Uterus (tissue), 3 donors: ENCODE measurements at regions not wholly inside any gene's neighbourhood (a gene's known extent, or its start where the extent isn't known, plus 50 kb on each side); places are given as distances from the start of the nearest gene placed in this dataset.

Experiments
- DNase-seq, 2 donors: peaks; one replicate each; pipeline ENCODE4 v3.0.0-alpha.2; 2019 to 2020
- H3K27ac ChIP-seq, 2 donors: fragments of 200-600 bp; sonication (generic); 1 replicate in 1 of 2; 2 replicates in 1 of 2; pipeline ENCODE4 v1.5.1; 2016 to 2018
- H3K27me3 ChIP-seq, 2 donors: fragments of 200-600 bp; sonication (generic); one replicate each; pipeline ENCODE4 v1.5.1; 2018 to 2019; ENCODE audit warnings: control low read depth in 1 of 2
- H3K36me3 ChIP-seq, 2 donors: fragments of 200-600 bp; sonication (generic); one replicate each; pipeline ENCODE4 v1.5.1; 2019; ENCODE audit warnings: control low read depth in 1 of 2
- H3K4me1 ChIP-seq, 2 donors: fragments of 200-600 bp; sonication (generic); one replicate each; pipeline ENCODE4 v1.5.1; 2018 to 2019; ENCODE audit warnings: control low read depth in 1 of 2
- H3K4me3 ChIP-seq, 2 donors: fragments of 200-600 bp; sonication (generic); 1 replicate in 1 of 2; 2 replicates in 1 of 2; pipeline ENCODE4 v1.5.1; 2018 to 2019; ENCODE audit warnings: mild to moderate bottlenecking in 1 of 2
- H3K9me3 ChIP-seq, 2 donors: fragments of 200-600 bp; sonication (generic); one replicate each; pipeline ENCODE4 v1.5.1; 2019; ENCODE audit warnings: control low read depth in 1 of 2
- CTCF ChIP-seq, 4 experiments: fragments of 200-600 bp in 2 of 4; fragments of 450-650 bp in 2 of 4; sonication (generic) in 2 of 4; IDR thresholded peaks; one replicate each; pipeline ENCODE4 v1.5.1; 2016 to 2019; ENCODE audit warnings: antibody characterized with exemption in 4 of 4, mild to moderate bottlenecking in 2 of 4, moderate library complexity in 1 of 4
- POLR2A ChIP-seq, 2 donors: fragments of 450-650 bp; IDR thresholded peaks; one replicate each; pipeline ENCODE4 v1.6.1; 2016; ENCODE audit warnings: antibody characterized with exemption in 2 of 2, mild to moderate bottlenecking in 1 of 2, moderate library complexity in 1 of 2
- intact Hi-C: fragments of 100-400 bp; cut with DNase I; formaldehyde crosslinking; loops from one replicate; pipeline ENCODE4 v1.15.1; 2023; ENCODE audit warnings: low total_unique reads
- donor health status: DM: yes; HTN: yes; CAD: no.

DNA sequence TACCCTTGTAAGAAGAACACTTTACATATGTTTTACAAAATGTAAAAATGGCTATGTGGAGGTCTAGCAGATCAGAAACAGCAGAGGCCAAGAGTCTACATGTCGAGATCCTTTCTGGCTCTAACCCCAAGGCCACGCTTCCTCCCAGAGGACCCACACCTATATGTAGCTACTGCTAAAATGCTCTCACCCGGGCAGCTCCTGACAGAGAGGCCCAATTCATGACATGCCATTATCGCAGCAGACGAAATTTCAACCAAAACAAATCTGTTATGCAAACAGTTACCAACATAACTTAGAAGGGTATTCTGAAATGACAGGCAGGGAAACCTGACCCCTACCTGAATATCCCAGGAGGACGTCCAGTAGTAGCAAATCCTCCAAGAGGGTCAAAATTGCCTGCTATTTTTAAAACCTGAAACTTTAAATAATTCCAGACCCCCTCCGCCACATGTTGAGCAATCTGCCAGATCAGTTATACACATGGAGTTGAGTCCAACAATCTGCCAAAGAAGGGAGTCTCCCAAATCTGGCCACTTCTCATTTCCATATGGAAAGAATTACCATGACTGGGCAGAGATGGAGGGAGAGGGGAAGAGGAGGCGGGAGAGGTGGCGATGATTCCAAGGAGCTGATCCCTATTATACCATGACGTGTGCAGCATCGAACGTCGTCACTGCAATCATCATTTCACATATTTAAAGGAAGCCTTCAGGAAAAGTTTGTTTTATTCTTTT lies 192.9 kb upstream of the TBL1X start:
- H3K27ac ChIP-seq, result no peak overlapping the region
- H3K4me1 ChIP-seq, result no peaks in the 10 kb centered on the region

GRCh38 chrX:9273744-9274143 lies 191.1 kb upstream of the TBL1X start:
- Histone ChIP-seq H3K27me3 (no peaks in the 10 kb centered on the region), H3K4me3 (no peak overlapping the region), H3K27ac (no peak overlapping the region), H3K4me1 (no peaks in the 10 kb centered on the region), H3K36me3 (no peaks in the 10 kb centered on the region), H3K9me3 (no peaks in the 10 kb centered on the region)
- no peak for DNase-seq
- intact Hi-C loops, result no loop called here
- TF ChIP-seq POLR2A (IDR thresholded peaks at IDR 0.05), result no peak
- TF ChIP-seq CTCF (IDR thresholded peaks at IDR 0.05), result no peak

More for the DNA sequence above, 192.9 kb upstream of the TBL1X start:
- Histone ChIP-seq H3K4me3 (no peak overlapping the region), H3K36me3 (no peaks in the 10 kb centered on the region), H3K9me3 (no peaks in the 10 kb centered on the region), H3K27me3 (no peaks in the 10 kb centered on the region)
- intact Hi-C loops, result no loop called here
- TF ChIP-seq CTCF (IDR thresholded peaks at IDR 0.05) (no peak), POLR2A (IDR thresholded peaks at IDR 0.05) (no peak)
- no peak for DNase-seq

DNA sequence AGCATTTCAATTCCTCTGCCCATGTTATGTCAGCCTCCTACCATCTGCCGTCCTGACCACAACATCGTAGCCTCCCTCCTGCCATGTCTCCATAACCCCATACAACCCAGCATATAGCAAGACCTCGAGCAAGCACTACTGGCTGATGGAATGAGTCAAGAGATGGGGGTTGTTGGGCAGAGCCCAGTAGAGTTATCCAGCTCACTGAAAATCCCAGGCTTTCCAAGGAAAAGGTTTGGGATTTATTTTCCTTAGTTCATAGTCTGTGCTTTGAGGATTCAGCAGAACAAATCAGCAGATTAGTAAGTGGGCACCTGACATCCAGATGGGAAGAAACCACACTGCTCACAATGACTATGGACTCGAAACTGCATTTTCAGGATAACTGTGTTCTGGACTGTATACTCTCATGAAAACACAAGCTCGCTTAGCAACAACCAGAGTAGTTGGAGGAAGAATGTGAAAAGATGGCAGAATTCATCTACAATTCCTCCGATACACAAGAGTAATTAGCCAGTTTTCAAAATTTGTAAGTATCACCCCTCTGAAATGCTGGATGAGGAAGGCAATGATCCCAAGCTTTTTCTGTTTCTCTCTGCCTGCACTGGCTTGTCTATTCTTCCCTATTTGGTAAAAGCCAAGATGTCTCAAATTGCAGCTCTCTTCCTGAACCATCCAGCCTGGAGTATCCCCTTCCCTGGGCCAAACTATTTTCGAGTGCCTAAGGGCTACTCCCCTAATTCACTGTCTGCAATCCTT lies 186.2 kb upstream of the TBL1X start:
- Histone ChIP-seq H3K36me3 (no peaks in the 10 kb centered on the region), H3K27me3 (no peaks in the 10 kb centered on the region), H3K4me1 (no peaks in the 10 kb centered on the region), H3K27ac (peak overlapping the region; percentile 67 to 77), H3K4me3 (peak overlapping the region in 1 of 2 donors; percentile 29), H3K9me3 (no peaks in the 10 kb centered on the region)
- intact Hi-C loops, result no loop called here
- no peak for DNase-seq
- no peak for TF ChIP-seq POLR2A (IDR thresholded peaks at IDR 0.05)
- TF ChIP-seq CTCF (IDR thresholded peaks at IDR 0.05), result no peak

GRCh38 chrX:9279234-9279544 lies 185.7 kb upstream of the TBL1X start:
- Histone ChIP-seq H3K36me3 (no peaks in the 10 kb centered on the region), H3K27ac (peak overlapping the region; percentile 67 to 77), H3K4me3 (peak overlapping the region in 1 of 2 donors; percentile 29), H3K9me3 (no peaks in the 10 kb centered on the region), H3K27me3 (no peaks in the 10 kb centered on the region), H3K4me1 (no peaks in the 10 kb centered on the region)
- DNase-seq, result no peak
- intact Hi-C loops, result no loop called here
- no peak for TF ChIP-seq POLR2A (IDR thresholded peaks at IDR 0.05)
- TF ChIP-seq CTCF (IDR thresholded peaks at IDR 0.05), result no peak

DNA sequence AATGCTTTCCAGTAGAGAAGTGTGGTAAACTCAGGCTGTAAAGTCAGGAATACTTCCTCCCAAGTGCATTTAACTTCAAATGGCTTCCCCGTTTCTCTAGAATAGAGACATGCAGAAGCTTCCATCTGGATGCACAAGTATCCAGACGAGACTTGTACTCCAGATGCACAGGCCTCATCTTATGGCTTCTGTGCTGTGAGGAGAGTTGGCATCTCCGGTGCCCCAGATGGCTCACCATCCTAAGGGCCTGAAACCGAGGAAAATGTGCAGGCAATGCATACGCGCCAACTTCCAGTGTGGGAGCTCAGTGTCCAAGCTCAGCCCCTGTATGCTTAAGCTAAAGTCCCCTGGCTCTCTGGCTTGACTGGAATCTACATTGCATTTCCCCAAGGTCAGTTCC lies 184.0 kb upstream of the TBL1X start:
- H3K27ac ChIP-seq, result no peak overlapping the region
- DNase-seq, result no peak
- H3K27me3 ChIP-seq, result no peaks in the 10 kb centered on the region
- H3K9me3 ChIP-seq, result no peaks in the 10 kb centered on the region
- TF ChIP-seq POLR2A (IDR thresholded peaks at IDR 0.05) (no peak), CTCF (IDR thresholded peaks at IDR 0.05) (no peak)
- no peak overlapping the region for H3K4me3 ChIP-seq
- no peaks in the 10 kb centered on the region for H3K4me1 ChIP-seq
- H3K36me3 ChIP-seq, result no peaks in the 10 kb centered on the region
- intact Hi-C loops, result no loop called here
